Femur (tissue), 1 donor: ENCODE measurements at regions not wholly inside any gene's neighbourhood (a gene's known extent, or its start where the extent isn't known, plus 50 kb on each side); places are given as distances from the start of the nearest gene placed in this dataset.
"Not testable (repeated sequence)": the region's sequence is repeated elsewhere in the genome, so short reads cannot be mapped to it uniquely, and the experiment has no call there.

ENCODE experiments used
- DNase-seq: peaks from one replicate; pipeline ENCODE4 v3.0.0-alpha.2; 2017

DNA sequence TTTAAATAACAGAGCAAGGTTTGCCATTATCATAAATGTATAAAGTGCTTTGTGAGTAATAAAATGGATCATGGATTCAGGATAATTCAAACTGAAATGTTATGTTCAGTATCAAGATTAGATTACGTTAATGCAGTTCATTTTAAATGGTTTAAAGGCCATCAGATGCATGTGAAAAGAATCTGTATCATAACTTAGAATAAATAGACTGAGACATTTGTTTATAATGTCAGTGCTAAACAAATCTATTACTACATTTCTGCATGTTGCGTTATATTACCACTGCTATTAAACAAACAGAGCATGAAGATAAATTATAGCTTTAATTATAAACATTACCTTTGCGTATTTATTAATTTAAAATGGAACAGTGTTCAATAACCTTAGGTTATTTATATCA is 160.2 kb downstream of the TOX3 start:
- no peak for DNase-seq

DNA sequence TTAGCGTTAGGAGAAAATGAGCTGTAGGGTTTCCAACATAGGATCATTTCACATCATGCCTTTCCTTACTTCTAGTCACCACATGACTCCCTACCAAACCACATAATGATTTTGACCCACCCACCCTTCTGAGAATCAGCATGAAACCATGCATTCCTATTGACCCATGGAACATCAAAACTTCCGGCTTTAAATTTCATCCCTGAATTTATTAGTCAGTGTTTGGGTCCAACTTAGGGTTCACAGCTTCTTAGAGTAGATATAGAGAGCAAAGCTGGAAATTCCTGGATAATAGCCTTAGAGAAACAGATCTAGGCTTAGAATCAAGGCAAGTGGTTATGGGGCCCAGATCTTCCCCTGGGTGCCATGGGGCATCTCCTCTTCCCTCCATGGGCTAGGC is 162.6 kb downstream of the TOX3 start:
- DNase-seq, result no peak

GRCh38 chr16:52383640-52384292 is 163.2 kb downstream of the TOX3 start:
- DNase-seq, result no peak

GRCh38 chr16:52383119-52383518 is 163.8 kb downstream of the TOX3 start:
- no peak for DNase-seq

DNA sequence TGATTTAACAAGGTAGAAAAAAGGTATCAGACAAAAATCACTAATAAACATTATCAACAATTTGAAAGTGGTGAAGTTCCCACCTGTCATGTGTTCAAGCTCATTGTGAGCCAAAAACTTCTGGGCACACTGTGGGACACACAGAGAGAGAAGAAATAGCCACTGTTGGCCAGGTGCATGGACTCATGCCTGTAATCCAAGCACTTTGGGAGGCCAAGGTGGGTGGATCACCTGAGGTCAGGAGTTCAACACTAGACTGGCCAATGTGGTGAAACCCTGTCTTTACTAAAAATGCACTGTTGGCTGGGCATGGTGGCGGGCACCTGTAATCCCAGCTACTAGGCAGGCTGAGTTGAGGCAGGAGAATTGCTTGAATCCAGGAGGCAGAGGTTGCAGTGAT is 167.4 kb downstream of the TOX3 start:
- DNase-seq, result no peak

- no peak for DNase-seq
Observed at GRCh38 chr16:52376676-52377280, 170.2 kb downstream of the TOX3 start.

- DNase-seq, result no peak
Observed at GRCh38 chr16:52372313-52372712, 174.6 kb downstream of the TOX3 start.

GRCh38 chr16:52368859-52369258 is 178.1 kb downstream of the TOX3 start:
- DNase-seq, result no peak

DNA sequence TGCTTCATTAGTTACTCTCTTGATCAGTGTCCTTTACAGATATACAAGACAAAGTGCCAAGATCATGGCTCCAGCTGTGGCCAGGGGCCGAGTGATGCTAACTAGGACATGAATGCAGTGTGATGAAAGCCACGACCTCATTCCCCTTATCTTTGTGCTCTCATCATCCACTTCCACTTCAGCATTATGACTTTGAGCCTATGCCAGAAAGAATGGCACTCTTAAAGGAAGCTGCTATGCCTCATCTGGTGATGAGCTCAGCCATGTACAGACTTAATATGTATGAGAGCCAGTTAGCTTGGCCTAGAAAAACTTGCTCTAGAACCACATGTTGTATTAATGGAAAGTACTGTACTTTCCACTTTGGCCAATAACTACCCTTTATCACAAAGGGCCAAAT is 179.1 kb downstream of the TOX3 start:
- DNase-seq, result no peak

DNA sequence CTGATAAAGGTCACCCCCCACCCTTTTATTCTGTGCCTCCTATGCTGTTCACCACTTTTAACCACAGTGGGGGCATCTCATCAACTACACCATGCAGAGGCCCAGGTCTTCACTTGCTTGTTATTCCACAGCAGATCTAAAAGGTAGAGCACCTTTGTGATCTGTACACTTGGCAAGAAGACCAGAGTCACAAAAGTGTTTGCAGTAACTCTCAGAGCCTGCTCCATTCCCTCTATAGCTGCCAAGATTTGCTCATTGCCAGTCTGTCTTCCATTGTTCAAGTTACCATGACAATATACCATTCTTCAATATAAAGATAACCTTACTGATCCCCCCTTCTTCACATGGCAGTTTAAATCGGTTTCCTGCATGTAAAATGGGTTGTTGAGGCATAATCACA is 180.0 kb downstream of the TOX3 start:
- DNase-seq, result no peak

- DNase-seq, result no peak
Observed at GRCh38 chr16:52364500-52364899, 182.4 kb downstream of the TOX3 start.

DNA sequence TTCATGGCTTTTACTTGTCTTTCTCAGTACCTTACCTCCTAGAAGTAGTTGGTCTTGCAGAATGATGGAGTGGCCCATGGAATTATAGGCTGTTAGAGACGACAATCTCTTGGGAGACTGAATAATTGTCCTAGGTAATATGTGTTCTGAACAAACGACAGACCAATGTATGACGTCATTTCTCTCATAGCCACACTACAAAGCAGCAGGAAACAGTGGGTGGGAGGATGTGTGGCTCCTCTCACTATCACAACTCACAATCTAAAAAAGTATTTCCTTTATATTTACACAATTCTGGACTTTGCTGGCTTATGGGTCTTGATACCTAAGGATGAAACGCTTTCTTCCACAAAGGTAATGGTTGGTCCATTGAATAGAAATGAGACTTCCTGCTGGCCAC is 183.9 kb downstream of the TOX3 start:
- DNase-seq, result no peak

DNA sequence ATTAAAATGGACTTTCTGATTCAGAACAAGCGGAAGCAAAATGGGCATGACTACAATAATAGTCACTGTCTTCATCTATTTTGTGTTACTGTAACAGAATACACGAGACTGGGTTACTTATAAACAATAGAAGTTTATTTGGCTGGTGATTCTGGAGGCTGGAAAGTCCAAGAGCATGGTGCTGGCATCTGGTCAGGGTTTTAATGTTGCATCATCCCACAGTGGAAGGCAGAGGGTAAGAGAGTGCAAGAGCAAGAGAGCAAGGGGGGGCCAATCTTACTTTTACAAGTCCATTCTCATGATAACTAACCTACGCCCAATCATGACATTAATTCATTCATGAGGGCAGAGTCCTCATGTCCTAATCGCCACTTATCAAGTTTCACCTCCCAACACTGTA is 189.2 kb downstream of the TOX3 start:
- DNase-seq, result no peak

DNA sequence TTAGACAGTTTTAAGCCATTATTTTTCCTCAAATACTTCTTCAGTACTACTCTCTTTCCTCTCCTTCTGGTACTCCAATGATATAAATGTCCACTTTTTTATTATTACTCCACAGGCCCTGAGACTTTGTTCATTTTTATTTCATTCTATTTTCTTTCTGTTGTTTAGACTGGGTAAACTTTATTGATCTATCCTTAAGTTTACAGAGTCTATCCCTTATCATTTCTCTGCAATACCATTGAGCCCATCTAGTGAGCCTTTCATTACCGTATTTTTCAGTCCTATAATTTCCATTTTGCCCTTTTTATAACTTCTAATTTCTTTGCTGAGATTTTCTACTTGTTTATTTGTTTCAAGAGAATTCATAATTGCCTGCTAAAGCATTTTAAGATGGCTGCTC is 193.7 kb downstream of the TOX3 start:
- DNase-seq, result no peak

- DNase-seq, result no peak
Observed at GRCh38 chr16:52351451-52351850, 195.5 kb downstream of the TOX3 start.

DNA sequence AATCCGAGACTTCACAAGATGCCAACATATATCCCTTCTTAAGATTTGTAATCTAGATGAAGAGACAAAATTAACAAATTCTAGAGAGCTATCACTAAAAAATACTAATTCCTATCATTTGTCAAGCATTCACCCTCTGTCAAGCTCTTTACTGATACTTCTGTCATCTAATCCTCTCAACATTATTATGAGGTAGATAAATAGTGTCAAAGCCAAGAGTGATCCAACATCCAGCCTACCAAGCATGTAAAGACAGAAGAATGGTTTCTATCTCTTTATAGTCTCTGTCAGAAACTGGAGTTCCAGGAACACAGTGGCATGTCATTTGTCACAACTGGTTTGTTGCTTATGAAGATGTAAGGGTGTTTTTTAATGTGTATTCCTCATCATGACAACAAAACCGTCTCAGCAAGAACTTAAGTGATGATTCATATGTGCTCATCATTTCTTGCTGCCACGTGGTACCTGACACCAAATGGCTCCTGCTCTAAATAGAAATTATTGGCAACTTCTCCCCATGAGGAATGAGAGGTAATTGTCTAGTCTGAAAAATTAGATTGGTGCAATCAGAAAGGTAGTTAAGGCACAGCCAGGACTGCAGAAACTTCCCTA is 196.8 kb downstream of the TOX3 start:
- DNase-seq, result no peak

DNA sequence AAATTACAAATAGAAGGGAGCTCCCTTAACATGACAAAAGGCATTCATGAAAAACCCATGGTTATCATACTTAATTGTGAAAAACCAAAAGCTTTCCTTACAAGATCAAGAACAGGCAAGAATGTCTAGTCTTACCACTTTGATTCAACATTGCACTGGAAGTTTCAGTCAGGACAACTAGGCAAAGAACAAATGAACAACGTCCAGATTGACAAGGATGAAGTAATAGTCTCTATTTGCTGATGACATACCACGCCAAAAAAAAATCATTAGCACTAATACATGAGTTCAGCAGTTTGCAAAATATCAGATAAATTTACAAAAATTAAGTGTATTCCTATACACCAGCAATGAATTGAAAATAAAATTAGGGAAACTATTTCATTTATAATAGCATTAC is 200.2 kb downstream of the TOX3 start:
- no peak for DNase-seq

DNA sequence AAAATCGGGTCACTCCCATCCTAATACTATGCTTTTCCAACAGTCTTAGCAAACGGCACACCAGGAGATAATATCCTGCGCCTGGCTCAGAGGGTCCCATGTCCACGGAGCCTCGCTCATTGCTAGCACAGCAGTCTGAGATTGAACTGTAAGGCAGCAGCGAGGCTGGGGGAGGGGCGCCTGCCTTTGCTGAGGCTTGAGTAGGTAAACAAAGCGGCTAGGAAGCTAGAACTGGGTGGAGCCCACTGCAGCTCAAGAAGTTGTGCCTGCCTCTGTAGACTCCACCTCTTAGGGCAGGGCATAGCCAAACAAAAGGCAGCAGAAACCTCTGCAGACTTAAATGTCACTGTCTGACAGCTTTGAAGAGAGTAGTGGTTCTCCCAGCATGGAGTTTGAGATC is 213.3 kb downstream of the TOX3 start:
- DNase-seq, result not testable (repeated sequence)

DNA sequence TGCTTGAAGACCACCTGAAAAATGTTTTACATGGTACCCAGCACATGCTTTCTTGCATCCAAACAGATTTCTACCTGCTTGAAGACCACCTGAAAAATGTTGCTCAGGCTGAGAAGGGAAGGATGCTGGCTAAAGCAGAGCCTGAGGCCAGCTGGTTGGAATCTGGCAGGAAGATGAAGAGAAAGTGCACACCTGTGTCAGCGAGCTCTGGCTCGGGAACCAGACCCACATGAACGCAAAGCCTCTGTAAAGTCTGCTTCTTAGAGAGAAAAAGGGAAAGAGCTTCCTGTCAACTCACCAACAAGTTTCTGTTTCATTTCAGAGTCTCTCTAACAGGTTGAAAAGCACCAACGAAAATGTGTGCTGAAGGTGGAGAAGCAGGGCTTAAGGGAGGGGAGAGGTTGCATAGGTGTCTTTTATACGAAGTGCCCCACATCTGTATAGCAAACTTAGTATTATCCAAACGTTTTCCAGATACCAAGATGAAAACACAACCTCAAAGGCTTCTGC is 226.0 kb downstream of the TOX3 start:
- no peak for DNase-seq

DNA sequence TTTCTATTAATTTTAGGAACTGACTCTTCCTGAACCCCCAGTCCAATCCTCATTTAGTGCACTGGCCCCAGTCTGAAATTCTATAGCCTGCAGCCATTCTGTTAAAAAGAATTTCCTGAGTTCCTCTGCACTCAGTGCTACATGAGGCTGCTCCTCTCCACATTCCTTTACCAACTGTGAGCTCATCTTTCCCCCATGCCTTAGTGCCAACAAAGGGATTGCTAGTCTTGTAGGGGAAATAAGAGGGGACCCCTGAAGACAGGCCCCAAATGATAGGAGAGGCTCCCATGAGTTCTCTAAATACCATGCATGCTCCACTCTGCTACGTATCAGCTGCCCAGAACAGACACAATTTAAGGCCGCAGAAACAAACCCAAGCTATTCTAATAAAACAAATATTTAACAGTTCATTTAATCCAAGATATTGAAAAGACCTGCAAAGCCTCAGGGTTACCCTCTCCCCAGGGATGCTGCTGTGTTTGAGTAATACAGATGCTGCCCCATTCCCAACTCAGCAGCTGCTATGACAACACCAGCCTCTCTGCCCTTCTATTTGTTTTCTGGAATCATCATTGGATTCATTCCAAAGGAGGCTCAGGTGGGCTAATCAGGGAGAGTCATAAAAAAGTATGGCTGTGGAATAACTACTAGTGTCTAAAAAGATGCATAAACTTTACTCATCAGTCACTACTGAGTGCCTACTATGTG is 228.5 kb downstream of the TOX3 start:
- no peak for DNase-seq

- DNase-seq, result no peak
Observed at GRCh38 chr16:52316241-52316640, 230.7 kb downstream of the TOX3 start.

- DNase-seq, result no peak
Observed at GRCh38 chr16:52312716-52313115, 234.2 kb downstream of the TOX3 start.

DNA sequence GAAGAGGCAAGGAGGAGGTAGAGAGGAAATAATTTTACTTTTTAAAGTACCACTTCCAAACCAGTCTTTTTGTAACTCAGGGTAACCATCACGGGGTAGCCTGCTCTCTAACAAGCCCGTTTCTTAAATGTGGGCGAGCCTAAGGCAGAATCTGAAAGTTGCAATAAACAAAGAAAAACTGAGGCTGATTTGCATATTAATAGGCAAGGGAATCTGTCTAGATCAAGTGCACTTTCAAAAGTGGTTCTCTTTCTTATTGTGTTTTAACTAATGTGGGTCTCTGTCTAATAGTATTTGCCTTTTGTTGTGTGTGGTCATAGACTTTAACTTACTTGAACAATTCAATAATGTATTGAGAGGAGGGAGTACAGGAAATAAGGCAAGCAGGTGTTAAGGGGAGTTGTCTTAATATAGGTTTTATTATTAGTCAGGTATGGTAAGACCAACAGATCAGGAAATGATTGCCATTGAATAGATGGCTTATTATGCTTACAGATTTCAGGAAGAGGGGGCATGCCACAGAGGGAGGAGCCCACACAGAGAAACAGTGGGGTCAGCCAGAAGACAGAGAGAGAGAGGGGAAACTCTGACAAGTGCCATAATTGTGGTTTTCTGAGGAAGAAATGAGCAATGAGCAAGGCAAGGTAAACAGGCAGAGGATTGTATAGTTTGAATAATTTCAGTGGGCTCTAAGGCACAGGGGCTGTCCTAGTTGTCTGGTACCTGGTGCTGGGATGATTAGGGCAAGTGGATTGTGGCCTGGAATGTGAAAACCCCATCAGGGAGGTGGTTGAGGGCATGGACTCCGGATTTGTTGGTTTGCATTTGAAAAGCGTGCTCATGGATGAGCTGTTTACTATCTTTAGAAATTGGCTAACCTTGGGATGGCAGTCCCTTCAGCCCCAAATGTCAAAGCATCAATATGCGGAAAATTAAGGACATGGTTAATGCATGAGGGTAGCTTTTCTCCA is 237.2 kb downstream of the TOX3 start:
- DNase-seq, result no peak
